HG02623 (cell line): ENCODE measurements at regions not wholly inside any gene's neighbourhood (a gene's known extent, or its start where the extent isn't known, plus 50 kb on each side); places are given as distances from the start of the nearest gene placed in this dataset.

Experiments used
- ATAC-seq: cut with Tn5 transposase; IDR thresholded peaks from one replicate; pipeline ENCODE4 v1.9.1; 2021; ENCODE audit warnings: moderate library complexity; ENCODE audit not compliant: unreplicated experiment

DNA sequence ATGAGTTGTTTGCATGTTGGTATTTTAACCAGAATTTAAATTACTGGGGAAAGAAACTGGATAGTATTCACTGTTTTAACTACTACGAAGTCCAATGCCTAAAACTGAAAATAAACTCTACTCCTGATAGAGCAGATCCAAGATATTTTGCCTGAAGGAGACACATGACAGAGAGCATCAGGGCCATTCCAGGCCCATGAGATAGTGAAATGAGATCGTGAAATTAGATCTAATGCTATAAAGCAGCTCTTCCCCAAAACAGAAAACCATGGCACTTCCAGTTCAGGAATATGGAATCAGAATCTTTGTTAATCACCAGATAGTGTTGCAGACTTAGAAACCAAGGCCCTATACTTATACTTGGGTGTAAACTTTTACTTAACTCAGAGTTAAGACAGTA, 124.3 kb upstream of the CACNA2D1 start:
- no peak for ATAC-seq

- ATAC-seq: no peak
Observed at GRCh38 chr7:82567356-82567755, 123.8 kb upstream of the CACNA2D1 start.

DNA sequence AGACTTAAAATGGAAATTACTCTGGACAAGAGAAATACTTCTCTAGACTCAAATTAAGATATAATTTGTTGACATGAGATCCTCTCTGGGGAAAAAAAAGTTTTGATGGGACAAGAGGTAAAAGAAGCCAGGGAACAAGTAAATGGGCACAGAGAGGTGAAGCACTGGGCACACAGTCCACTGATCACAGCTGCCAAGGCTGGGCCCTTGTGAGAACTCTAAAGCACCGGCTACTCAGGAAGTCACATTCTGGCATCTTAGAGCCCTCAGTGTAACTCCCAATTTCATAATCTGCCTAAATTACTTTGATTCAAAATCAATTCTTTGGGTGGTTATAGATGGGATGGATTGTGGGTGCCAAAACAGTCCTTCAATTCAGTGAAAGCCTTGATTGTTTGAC, 123.2 kb upstream of the CACNA2D1 start:
- no peak for ATAC-seq

DNA sequence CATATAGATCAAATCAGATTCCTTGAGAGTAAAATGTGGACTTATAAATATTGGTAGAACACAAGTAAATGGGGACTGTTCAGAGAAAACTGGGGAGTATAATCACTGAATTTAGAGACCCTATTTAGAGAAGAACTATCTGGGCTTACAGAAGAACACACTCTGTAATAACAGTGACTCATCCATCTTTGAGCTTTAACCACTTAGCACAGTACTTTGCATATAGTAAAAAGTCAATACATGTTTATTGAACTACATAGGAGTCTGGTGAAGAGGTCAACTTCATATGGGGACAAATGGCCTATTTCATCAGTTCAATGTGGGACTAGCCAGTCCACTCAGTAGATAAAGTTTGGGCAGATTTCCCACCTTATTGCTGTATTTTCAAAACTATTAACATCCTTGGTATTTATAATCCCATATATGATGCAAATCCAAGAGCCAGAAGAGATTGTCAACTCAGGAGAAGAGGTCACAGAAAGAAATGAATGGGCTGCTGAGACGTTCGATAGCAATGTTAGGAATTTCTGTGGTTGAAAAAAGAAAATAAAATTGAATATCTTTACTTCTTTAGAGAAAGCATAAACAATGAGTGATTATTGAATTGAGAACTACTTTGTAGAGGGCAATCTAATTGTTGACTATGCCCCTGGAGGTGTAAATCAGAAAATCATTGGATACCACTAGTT, 119.3 kb upstream of the CACNA2D1 start:
- ATAC-seq: no peak

DNA sequence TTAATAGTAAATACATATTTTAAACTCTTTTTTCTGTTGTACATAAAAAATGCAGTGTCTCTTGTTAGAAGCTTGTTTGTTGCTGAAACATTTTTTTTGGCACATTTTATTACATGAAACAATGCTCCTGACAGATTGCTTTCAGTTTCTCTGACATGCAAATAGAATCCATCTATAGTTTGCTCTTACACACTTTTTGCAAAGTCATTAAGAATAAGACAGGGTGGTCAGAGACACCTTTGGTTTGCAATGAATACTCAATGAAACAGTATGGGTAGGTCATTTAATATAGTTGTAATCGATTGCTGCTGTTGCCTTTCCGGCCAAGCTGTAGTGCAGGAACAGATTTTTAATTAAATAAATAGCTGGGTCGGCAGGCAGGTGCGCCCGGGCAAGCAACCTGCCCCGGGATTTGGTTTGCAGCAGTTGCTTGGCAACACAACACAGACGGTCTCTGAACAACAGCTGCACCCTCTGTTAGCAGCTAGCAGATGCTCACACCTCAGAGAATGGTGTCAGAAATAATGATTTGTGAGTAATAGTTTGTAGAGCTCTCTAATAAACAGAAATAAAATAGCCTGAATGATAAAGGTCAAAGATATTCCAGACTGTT, 115.7 kb upstream of the CACNA2D1 start:
- ATAC-seq: no peak

DNA sequence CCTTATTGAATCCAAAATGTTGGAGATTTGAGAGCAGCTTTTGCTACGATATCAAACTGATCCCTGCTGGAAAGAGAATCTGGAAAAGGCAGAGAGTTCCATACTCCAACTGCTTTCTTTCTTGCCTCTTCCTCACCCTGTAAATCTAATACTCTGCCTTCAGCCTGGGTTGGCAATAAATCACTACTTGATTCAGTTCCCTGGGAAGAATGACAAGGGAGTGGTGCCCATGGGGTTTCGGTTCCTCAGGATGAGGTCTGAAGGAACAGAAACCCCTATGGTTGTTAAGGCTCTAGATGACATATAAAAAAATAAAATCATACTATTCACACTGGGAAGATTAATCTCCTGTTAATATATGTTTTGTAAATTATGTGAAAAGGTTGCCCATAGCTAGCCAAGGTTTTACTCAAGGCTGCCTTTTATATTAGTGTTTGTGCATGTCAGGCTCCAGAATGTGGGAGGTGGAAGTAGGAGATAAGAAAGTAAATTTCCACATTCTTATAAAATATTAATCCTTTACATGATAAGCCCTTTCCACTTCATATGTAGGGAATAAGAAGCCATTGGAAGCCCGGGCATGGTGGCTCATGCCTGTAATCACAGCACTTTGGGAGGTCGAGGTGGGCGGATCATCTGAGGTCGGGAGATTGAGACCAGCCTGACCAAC, 106.2 kb upstream of the CACNA2D1 start:
- no peak for ATAC-seq

DNA sequence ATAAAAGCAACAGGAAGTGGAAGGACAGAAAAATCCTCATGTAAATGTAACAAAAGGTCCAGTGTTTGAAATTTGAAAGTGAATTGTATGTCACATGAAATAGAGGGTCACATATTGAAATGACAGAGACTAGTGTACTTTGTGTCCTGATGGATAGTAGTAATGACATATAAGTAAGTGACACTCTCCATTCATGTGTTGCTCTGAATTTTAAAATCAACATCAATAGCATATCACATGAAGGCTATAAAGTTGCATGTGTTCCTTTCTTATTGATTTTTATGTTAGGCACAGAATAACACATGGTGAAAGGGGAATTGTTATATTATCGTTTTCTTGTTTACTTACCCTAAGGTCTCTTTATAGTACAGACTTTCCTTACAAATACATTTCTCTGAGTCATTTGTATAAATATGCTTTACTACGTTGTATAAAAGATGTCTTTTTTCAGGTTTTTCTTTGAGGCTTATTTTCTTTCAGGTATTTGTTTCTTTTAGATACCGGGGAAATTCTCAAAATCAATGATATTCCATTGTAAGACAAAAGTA, 104.6 kb upstream of the CACNA2D1 start:
- ATAC-seq: no peak

GRCh38 chr7:82542665-82543064, 99.1 kb upstream of the CACNA2D1 start:
- ATAC-seq: no peak

DNA sequence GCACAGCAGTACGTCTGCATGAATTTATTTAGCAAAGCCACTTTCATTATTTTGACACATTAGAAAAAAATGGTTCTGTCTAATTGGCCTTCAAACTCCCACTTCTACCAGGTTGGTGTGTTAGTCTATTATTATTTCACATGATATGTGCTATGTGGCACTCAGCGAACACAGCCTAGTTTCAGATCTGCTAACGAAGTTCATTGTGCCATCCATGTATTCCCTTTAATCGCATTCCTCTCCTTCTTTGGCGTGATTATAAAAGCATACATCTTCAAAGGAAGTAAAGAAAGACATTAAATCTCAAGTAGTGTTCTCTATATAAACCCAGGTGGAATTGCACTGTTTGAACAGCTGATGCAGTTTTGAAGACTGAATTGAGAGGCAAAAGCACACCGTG, 96.4 kb upstream of the CACNA2D1 start:
- ATAC-seq: no peak

DNA sequence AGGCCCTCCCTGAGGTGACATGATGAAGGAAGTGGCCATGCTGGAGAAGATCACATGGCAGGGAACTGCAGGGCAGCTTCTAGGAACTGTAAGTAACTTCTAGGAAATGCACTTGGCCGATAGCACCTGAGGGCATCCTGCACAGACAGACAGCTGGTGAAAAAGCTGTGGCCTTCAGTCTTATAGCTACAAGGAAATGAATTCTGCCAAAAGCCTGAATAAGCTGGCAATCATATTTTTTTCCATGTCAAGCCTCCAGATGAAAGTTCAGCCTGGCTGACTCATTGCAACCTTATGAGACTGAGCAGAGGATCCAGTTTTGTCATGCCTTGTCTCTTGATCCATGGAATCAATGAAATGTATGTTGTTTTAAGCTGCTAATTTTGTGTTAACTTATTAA, 91.1 kb upstream of the CACNA2D1 start:
- ATAC-seq: no peak

DNA sequence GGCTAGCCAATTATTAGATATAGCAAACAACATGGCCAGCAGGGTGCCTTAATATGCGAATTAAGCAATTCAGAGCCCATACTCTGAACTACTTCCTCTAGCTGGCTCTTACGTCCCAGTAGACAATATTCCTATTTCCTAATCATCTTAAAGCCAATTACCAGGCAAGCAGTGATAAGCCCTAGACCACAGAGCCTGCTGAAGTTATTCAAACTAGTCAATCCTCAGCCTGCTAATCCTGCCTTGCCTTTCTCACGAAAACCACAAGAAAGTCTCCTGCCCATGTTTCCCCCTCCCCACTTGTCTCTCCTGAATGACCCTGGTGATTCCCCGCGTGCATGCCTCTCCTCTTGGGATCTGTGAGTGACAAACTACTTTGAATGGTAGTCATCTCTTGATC, 86.8 kb upstream of the CACNA2D1 start:
- no peak for ATAC-seq

GRCh38 chr7:82528577-82529310, 85.2 kb upstream of the CACNA2D1 start:
- no peak for ATAC-seq

DNA sequence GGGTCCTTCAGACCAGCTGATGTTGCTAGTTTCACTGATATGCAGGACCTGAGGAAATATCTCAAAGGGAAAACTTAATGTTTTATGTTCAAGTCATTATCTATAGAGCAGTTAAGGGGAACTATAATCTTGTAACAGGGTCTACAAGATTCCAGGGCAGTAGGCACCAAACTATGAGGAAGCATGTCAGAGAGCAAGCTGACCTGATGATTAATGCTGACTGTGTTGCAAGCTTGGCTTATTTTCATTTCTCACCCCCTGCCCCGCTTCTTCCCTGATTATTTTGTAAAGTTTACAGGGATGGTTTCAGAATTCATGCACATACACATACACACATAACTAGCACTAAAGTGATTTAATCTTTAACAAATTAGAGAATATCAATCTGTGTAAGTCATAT, 84.3 kb upstream of the CACNA2D1 start:
- no peak for ATAC-seq

- no peak for ATAC-seq
Observed at GRCh38 chr7:82521906-82522445, 78.4 kb upstream of the CACNA2D1 start.

GRCh38 chr7:82517050-82517449, 73.5 kb upstream of the CACNA2D1 start:
- no peak for ATAC-seq

GRCh38 chr7:82511542-82511941, 68.0 kb upstream of the CACNA2D1 start:
- no peak for ATAC-seq

- ATAC-seq: no peak
Observed at GRCh38 chr7:82507976-82508677, 64.5 kb upstream of the CACNA2D1 start.

- no peak for ATAC-seq
Observed at GRCh38 chr7:82507365-82507975, 63.9 kb upstream of the CACNA2D1 start.

DNA sequence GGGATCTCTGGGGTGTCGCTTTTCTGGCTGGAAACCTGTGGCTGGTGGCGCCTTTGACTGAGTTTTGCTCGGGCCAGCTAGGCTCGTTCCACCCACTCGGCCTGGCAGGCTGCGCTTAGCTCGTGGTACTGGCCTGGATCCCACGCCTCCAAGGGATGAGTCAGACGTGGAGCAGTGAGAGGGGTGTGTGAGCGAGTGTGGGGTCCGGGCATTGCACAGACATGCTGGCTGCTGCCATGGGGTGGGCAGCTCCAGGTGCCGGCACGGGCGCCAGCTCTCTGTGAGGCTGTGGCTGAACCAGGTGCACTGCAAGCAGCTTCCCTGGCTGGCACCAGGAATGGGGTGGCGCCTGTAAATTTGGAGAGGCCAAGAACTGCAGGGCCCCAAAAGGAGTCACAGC, 63.1 kb upstream of the CACNA2D1 start:
- ATAC-seq: no peak

DNA sequence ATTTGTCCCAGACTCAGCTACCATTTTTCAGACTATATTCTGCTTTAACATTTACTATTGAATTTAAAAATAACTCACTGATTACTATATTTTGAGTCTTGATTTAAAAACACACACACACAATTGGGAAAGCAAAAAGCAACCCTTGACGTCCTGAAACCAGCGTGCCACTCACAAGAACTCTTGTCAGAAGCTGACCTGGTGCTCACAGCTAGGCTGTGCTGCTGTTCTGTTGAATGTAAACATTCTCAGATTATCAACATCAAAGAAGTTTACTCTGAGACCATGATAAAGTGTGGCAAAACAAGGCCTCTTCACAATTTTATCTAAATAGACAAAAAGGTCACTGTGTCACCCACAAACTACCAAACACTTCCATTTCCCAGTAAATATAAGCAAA, 62.6 kb upstream of the CACNA2D1 start:
- no peak for ATAC-seq
